NCI-H2107 treated with DMSO at 0.1 percent for 48 hours (cell line): ENCODE measurements at regions not wholly inside any gene's neighbourhood (a gene's known extent, or its start where the extent isn't known, plus 50 kb on each side); places are given as distances from the start of the nearest gene placed in this dataset.
"Not testable (repeated sequence)": the region's sequence is repeated elsewhere in the genome, so short reads cannot be mapped to it uniquely, and the experiment has no call there.

Experiments
- DNase-seq: peaks from one replicate; lab custom pipeline; 2025; ENCODE audit not compliant: unreplicated experiment; lab: John Stamatoyannopoulos, UW

DNA sequence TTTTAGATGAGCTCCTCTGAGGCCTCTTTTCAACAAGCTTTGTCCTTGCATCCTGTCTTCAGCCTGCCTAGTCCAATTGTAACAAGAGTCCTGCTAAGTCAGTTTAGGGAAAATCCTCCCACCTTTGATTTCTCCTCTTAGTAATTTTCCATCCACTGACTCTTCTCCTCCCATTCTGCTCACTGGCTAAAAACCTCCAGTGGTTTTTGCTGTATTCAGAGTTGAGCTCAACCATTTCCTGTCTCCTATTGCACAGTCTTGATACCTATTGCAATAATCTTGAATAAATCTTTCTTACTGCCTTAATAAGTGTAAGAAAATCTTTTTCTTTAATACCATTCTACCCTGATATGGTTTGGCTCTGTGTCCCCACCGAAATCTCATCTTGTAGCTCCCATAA is 117.8 kb upstream of the ENPP6 start:
- no peak for DNase-seq

DNA sequence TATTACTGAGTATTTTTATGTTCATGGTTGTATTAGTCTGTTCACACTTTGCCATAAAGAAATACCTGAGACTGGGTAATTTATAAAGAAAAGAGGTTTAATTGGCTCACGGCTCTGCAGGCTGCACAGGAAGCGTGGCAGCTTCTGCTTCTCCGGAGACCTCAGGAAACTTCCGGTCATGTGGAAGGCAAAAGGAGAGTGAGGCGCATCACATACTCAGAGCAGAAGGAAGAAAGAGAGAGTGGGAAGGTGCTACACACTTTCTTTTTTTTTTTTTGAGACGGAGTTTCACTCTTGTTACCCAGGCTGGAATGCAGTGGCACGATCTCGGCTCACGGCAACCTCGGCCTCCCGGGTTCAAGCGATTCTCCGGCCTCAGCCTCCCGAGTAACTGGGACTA is 115.8 kb upstream of the ENPP6 start:
- DNase-seq: not testable (repeated sequence)

DNA sequence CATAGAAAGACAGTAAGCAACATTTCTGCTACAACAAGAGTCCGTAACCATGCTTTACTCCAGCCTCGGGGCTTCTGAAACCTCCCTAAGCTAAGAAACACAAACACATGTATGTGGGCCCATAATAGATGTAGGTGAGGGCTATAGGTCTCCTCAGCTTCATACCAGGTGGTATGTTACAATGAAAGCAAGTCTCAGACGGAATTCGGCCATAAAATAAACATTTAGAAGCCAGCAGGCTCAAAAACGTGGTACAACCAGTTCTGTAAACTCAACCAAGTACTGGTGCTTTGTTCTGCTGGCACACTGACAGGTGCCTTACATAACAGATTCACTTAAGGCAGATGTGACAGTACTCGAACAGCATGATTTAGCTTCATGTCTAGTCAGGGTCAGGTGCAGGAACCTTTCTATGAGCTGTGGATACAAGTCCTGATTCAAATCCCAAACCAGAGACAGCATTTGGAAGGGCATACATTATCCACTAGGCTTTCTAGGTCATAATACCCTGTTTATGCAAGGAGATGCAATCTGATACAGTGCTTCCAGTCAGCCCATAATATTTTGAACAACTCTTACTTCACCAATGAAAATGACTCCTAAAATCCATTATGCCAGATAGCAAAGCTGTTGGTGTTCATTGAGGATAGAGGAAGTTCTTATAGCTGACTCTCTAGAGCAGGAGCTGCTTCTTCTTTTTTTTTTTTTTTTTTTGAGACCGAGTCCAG is 113.8 kb upstream of the ENPP6 start:
- peak; percentile 56 for DNase-seq

DNA sequence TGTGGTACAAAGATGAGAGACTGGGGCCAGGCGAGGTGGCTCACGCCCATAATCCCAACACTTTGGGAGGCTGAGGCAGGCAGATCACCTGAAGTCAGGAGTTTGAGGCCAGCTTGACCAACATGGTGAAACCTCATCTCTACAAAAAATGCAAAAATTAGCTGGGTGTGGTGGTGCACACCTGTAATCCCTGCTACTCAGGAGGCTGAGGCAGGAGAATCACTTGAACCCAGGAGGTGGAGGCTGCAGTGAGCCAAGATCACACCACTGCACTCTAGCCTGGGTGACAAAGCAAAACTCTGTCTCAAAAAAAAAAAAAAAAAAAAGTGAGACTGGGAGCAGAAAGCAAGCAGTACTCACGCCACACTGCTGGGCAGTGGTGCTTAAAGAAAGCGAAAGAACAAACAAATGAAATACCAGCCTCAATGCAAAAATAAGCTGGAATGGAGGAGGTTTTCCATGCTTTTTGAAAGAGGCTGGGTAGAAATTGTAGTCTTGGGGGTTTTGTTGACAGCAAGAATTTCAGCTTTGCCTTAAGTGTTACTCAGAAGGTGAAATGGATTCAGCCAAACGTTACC is 112.9 kb upstream of the ENPP6 start:
- not testable (repeated sequence) for DNase-seq

DNA sequence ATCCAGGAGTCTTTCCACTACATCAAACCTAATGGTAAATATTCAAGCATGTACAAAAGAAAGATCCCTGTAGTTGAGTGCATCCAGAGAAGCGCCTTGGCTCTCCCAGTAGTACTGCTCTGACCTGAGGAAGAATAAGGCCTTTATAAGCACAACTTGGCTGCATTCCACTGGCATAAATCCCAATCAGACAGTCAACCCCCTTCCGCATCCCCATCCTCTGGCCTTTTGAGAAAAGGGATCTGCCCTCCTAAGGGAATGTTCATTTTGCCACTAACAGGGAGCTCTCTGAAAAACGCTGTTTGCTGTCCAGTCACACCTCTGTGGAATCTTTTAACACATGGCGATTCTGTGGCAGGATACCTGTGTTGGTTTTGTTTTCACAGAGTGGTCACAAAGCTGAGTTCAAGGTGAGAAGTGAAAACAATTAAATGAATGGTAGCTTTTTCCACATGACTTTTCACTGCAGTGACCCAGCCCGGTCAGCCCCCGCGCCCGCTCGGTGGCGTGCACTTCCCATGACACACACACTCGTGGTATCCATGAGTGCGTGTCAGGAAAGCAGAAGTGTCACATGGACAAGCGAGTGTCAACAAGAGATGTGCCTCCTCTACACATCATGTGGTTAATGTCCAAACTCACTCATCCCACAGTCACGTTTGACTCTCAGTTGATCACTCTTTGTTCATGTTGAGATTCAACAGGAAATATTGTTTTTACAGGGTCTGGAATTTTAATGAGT is 112.2 kb upstream of the ENPP6 start:
- DNase-seq: no peak

DNA sequence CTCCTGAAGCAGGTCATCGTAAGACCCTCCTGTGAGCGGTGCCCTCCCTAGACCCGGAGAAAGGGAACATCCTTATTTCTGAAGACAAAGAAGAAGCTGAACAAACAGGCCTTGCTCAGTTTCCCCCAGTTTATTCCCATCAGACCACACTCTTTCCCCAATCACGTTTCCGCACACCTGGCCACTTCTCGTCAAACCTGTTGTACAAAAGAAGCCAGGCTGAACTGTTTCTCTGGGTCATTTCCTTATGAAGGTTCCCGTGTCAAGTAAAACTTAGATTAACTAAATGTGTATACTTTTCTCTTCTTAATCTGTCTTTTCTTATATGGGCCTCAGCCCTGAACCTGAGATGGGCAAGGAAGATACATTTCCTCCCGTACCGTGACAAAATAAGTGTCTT is 111.6 kb upstream of the ENPP6 start:
- DNase-seq: no peak

DNA sequence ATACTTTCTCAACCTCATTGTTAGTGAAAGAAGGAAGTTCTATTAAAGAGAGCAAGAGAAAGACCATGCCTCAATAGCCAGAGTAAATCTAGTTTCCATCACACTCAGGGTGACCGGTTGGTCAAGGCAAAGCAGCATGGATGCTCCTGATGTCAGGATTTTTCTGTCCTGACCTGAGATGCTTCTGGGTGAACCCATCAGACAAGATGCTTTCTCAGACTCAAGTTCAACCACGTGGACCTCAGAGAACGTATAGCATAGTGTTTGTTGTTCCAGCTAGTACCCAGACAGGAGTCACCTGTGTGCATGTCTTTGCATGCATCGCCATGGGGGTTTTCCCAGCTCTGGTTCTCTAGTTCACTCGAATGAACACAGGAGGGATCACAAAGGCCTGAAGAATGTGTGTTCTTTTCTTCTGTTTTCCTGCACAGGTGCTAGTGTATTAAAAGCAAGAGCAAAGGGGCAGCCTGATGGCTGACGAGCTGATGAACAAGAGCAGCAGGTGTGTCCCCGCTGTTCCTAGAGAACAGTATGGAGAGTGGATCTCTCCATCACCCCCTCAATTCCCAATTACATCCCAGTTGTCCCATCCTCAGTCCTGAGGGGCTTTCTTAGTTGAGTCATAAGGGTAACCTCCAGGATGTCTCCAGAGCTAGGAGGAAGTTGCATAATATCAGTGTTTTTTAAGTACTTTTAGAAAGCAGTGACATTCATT is 110.5 kb upstream of the ENPP6 start:
- DNase-seq: peak; percentile 11

DNA sequence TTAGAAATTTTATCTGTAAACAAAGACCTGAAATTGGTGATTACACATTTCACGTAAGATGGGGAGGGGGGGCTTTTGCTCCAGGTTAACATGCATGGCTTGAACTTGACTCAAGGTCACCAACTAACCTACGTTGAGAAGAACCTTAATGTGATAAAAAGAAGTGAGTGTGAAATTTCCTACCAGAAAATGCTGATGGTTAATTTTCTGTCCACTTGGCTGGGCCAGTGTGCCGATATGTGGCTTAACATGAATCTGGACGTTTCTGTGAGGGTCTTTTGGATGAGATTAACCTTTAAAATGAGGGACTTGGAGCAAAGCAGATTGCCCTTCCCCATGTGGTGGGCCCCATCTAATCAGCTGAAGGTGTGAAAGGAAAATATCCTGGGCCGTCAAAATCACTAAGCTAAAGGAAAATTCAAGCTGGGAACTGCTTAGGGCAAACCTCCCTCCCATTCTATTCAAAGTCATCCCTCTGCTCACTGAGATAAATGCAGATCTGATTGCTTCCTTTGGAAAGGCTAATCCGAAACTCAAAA is 107.3 kb upstream of the ENPP6 start:
- no peak for DNase-seq

DNA sequence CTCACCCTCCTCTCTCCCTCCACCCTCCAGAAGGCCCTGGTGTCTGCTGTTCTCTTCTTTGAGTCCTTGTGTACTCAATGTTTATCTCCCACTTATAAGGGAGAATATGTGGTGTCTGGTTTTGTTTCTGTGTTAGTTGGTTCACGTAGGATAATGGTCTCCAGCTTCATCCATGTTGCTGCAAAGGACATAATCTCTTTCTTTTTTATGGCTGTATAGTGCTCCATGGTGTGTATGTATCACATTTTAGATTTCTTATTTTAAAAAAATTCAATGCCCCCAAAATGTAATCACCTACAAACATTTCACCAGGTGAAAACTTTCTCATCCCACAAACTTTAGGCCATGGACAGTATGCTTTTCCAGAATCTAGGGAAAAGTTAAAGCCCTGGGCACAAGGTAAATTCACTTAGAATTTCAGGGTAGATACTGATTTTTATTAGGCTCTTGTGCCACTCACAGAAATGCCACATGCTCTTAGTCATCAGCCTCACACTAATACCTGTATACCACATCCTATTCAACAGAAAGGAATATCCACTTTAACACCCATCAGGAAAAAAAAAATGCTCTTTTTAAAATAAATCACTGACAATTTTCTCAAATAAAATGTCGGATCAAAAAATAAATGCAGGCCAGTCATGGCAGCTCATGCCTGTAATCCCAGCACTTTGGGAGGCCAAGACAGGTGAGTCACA is 104.8 kb upstream of the ENPP6 start:
- no peak for DNase-seq

DNA sequence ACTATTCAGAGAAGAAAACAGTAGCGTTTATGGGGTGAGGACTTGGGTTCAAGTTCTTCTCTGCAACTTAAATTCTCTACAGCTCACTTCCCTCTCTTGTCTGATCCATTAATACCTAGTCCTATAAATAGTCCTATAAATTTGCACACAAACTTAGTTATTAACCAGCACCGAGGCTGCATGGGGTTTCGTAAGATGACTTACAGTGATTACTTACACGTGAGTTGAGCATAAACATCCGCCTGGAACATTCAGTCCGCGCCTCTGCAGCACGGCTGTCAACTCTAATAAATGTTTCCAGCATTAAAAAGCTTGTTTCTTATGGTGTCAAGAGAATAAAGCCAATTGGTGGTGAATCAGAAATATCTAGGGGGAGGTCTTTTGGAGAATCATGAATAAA is 103.0 kb upstream of the ENPP6 start:
- no peak for DNase-seq

DNA sequence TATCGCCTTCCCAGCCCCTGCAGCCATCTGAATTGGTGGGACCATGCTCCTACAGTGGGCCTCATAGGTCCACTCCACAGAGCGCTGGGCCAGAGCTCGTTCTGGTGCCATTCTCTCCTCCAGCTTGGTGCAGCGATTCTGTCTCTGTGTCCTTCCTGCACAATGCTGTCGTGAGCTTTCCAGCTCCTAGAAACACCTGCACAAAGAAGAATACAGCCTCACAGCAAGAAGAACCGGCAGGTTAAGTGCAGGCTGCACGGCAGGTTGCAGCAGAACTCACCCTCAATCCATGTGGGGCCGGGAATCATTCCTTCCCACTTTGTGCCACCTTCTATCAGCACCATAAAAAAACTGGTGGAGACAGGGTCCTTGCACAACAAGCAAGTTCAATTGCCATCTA is 101.2 kb upstream of the ENPP6 start:
- DNase-seq: no peak

DNA sequence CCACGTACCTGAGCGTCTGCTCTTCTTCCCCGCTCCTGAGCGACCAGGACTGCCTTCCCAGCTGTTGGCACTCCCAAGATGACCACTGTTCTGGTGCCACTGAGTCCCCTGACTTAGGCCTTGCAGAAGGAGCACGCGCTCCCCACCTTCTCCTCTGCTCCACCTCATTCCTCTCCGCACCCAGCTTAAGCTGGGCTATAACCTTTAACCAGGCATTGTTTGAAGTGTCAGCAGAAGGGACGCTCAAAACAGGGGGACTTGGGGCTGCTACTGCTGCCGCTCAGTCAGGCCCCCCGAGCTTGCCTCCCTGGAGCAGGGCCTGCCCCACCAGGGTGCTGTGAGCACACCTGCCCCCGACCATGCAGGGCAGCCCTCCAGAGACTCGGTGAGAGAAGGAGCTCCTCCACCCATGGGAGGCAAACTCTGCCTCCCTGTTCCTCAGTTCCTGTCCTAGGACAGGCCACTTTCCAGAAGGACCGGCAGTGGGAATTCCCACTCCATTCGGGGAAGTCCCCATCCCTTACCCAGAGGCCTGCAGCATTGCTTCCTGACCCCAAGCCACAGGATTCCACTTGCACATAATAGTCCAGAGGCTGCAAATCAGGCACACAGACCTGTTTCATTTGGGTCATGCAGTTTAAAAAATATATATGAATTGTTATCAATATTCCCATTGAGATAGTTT is 99.7 kb upstream of the ENPP6 start:
- DNase-seq: no peak

DNA sequence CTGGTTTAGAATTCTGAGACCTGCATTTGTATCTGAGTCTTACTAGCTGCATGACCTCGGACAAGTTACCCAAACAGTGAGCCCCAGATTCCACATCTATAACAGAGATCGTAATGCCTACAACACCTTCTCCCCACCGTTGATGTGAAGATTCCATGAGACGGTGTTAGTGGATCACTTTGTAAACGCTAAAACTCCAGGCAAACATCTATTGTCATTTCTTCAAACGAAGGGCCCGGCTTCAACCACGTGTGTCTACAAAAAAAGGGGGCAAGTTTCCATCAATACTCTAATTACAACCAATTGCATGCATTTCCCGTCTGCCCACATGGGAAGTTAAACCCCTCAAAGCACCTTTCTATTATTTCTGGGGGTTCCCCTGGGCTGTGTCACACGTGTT is 99.1 kb upstream of the ENPP6 start:
- DNase-seq: no peak

DNA sequence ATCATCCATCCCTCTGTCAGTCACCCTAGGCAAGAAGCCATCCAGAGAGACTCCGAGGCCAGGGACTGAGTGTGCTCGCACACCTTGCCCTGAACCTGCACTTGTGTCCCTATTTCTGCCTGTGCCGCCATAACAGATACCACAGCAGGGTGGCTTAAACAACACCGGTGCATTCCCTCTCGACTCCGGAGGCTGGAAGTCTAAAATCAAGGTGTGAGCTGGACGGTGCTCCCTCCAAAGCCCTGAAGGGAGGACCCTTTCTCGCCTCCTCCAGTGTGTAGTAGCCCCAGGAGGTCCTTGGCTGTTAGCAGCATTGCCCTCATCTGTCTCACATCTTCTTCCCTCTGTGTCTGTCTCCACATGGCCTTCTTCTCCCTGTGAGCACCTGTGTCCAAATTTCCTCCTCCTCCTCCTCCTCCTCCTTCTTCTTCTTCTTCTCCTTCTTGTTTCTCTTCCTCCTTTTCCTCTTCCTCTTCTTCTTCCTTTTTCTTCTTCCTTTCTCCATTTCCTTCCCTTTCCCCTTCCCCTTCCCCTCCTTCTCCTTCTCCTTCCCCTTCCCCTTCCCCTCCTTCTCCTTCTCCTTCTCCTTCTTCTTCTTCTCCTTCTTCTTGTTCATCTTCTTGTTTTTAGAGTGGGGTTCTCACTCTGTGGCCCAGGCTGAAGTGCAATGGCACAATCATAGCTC is 98.1 kb upstream of the ENPP6 start:
- no peak for DNase-seq

DNA sequence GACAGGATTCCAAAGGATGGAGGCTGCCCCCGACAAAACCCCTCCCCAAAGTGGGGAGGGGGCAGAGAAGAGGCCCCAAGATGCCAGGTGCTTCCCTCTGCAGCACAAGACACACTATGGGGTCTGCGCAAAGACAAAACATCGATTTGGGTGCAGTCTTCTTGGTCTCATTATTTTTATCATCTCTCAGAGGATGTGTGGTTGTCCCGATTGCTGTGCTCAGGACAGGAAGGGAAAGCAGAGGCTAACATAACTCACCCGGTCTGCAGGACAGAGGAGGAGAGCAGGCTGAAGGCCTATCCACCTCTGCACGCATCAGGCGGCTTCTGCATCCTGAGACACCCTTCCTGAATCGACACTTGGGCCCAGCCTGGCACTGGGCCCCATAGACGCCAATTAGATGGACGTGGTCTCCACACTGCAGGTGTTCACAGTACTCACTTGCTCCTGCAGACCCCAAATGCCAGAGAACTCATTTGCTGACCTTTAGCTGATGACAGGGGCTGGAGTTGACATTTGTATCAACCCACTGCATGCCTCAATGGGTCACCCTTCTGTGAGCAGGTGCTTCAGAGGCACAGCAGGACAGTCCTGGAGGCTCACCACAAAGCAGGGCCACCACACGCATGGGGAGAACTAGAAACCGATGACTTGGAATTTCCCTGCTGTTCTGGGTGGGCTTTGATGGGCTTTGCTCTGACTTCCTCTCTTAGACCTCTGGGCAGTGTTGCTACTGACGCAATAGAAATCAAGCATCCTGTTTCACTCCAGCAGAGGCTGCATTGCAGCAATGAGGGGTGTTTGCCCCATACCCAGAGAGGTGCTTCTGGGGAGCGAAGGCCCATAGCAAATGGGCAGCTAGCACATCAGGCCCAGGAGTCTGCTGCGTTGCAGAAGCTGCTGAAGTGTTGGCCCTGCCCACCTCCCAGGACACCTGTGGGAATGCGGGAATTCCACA is 96.3 kb upstream of the ENPP6 start:
- DNase-seq: no peak

DNA sequence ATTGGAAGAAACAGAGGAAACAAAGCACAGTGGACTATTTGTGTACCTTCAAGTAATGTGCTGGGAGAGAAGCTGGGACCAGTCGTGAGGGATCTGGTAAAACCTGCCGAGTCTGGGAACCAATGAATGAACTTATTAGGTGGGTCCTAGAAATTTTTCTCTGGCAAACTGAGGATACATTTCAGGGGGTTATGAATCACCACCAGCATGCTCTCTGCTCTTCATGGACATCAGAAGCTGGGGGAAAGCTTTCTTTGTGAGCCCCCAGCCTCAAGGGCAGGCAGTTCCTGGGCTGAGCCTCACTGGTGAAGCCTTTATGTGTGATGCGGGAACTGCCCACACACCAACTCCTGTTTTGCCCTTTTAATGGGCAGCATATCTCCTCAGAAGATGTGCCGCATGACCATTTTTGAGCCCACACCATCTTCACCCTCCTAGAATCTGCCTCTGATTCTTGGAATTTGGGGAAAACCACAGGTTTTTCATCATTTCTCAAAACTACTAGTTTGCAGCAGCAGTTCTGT is 95.4 kb upstream of the ENPP6 start:
- DNase-seq: no peak

DNA sequence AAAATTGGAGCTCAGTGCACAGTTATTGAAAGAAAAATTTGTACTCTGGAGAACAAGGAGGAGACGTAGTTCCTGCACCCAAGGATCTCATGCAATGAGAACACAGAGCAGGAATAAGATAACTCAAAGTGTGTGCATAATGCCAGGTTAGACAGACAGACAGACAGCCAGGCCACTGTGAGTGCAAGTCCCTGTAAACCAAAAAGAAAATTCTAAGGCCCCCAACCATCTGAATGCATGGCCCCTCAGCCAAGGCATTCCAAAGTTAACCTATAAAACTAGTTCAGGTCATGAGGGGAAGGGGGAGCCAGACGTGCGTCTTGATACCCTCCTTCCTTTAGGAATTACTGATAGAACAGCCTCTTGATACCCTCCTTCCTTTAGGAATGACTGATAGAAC is 94.5 kb upstream of the ENPP6 start:
- DNase-seq: no peak
